Skin of body (tissue), 1 donor: ENCODE measurements at regions not wholly inside any gene's neighbourhood (a gene's known extent, or its start where the extent isn't known, plus 50 kb on each side); places are given as distances from the start of the nearest gene placed in this dataset.
"Not testable (repeated sequence)": the region's sequence is repeated elsewhere in the genome, so short reads cannot be mapped to it uniquely, and the experiment has no call there.

Experiments
- DNase-seq: peaks from one replicate; lab custom pipeline; 2025; lab: John Stamatoyannopoulos, UW

DNA sequence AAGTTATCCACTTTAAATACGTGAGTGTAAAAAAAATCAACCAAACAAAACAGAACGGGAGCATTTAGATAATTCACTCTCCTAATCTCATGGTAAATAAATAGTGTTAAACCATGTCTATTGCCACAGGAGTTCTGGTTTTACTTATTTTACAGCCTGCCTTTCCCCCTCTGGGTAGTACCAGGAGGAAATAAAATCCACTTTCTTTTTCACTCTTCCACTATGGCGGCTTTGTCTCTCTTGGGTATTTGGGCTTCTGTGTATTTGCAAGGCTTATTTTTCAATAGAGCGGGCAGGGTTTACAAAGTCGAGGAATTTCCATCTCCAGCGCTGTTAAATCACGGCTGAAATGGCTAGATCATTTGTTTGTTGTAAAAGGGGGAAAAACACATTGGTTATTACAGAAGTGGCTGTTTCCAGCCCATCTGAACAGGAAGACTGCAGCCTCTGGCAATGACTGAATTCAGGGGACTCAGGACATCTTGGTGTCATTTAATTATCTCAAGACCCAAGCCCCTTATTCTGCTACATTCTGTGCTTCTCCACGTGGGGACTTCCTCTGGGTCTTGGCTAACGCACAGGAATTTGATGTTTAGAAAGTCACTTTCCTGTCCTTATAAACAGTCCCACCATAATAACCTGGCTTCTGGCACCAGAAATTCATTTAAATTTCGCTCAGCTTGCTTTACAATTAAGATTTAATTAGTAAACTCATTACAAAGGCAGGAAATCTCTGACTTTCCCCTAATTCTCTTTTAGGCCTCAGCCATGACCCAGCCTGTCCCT lies 323.9 kb downstream of the GATA3 start:
- DNase-seq = no peak

DNA sequence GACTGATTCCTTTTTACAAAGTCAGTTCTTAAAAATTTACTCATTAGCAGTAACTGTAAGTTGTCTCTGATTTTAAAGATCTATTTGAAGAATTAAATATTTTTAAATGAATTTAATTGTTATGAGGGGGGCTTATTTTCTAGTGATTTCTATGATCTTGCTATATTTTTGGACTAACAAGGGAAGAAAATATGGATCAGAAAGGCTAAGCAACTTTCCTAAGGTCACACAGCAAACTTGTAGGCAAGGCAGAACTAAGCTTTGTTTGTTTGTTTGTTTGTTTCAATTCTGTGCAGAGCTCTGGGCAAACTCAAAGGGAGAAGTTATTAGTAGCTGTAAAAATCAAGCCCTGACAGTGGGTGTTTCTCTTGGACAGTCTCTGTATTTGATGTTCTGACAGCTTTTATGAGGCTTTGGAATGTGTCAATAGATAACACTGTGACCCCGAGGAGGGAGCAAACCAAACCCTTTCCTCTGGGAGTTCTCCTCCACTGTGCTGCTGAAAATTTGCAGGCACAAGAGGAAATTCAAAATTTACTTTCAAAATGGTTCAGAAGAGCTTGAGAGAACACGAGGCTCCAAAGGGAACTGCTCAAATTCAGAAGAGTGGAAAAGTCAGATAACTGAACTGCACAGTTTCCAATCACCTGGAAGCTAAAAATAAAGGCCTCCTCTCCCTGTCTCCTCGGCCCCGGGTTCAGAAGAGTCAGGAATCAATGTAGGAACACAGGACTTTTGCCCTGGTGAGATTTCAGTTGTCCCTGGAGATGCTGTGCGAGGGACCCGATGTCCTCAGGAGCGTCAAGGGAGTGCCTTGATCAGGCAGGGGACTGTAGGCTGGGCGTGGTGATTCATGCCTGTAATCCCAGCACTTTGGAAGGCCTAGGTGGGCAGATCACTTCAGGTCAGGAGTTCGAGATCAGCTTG lies 325.7 kb downstream of the GATA3 start:
- DNase-seq = no peak

DNA sequence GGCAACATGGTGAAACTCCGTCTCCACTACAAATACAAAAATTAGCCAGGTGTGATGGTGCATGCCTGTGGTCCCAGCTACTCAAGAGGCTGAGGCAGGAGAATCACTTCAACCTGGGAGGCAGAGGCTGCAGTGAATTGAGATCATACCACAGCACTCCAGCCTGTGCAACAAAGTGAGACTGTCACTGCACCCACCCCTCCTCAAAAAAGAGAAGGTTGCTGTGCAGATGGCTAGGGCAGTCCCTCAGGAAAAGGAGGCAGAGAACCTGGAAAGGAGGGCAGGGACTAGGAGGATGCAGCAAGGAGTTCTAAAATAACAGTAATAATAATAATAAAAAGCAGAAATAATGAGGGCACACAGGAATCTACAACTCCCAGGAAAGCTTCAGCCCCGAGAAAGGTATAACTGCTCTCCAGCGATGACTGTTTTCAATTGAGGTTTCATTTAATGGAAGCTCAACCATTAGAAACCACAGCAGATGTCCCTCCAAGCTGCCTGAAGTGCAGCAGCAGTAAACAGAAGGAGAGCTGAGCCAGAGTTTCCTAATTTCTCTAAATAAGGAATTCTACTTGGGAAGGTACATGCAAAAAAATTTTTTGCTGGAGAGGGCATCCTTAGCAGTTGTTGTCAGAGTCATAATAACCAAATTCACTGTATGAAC lies 326.5 kb downstream of the GATA3 start:
- DNase-seq = no peak

DNA sequence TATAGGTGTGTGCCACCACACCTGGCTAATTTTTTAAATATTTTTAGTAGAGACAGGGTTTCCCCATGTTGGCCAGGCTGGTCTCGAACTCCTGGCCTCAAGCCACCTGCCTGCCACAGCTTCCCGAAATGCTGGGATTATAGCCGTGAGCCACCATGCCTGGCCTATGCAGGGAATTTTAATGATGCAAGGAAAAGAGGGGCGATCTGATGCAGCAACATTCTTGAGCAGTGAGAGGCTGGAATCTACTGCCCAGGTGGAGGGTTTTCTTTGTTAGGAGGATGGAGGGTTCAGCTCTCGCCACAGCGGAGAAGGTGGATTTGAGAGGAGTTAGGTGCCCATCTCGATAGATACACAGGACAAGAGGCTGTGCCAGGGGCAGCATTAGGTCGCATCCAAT lies 332.3 kb downstream of the GATA3 start:
- DNase-seq = no peak

DNA sequence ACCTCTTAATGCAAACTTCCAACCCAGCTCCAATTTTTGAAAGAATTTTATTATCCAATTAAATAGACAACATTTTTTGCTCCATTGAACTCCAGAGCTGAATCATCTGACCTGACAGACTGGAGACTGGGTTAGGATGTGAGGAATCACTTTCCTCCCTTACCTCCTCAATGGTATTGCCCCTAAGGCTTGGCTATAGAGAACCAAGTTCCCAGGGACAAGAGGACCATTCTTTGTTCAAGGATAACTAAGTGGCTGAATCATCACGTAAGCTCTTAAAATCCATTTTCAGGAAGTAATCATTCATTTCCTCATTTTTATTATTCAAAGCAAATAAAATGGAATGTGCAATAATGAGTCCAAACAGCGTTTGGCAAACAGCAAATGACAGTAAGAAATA lies 335.1 kb downstream of the GATA3 start:
- DNase-seq = no peak

DNA sequence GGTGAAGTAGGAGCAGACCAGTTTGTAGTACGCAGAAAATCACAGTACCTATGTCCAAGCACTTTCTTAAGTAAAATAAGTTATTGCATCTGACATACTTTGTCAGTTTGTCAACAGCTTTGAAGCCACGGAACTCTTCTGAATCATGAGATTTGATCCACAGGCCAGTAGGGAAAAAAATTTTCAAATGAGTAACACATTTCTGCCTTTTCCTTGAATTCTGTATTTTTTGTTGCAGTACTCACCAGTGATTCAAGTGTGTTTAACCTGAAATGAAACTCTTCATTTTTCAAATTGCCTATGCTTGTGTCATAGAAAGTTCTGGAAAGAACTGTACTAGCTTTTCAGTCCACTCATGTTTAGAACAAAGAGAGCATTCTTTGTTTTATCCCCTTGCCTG lies 337.7 kb downstream of the GATA3 start:
- DNase-seq = no peak

DNA sequence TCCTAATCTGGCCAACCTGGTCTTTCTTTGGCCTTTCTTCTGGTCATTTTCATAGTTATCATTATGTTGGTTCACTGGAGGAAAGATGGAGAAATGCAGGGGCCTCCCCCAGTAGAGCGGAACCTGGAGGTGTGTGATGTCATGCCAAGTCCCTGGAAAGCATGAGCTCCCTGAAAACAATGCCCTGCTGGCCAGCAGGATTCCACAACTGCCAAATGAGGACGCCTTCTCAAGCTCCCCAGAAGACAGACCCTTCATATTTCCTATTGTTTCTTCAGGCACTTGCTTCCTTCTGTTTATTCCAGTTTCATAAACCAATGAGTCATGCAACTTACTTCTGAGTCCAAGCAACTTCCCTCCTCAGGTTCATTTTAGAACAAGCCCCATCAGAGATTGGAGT lies 339.0 kb downstream of the GATA3 start:
- no peak for DNase-seq

DNA sequence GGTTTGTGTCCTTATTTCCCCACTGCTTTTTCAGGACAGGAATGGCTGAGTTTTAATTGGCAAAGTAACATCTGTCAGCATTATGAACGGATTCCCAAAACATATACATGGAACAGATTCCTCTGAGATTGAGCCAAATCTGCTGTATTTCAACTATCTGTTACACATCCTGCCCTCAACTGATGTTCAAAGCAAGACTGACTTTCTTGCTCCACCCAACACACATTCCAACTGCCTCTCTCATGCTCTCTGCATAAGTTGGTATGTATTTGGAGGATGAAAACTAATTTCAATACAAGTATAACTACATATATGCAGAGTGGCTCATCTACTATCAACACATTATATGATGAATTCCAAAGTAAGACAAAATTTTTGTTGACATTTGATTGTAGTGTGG lies 342.2 kb downstream of the GATA3 start:
- no peak for DNase-seq

DNA sequence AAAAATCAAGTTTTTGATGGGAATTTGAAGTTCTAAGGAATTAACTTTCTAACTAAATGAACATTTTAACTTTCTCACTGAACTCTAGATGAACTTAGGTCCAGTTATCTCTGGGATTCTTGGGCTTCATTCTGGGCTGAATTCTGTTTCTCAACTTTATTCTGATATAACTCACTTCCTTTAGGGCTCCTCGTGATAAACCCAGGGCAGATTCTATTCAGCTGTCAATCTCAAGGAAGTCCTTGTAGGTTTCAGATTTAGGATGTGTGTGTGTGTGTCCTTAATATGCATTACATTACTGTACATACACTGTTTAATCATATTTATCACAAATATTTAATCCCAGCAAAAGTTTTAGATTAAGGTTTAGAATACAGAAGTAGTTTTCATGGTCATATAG lies 344.3 kb downstream of the GATA3 start:
- no peak for DNase-seq

DNA sequence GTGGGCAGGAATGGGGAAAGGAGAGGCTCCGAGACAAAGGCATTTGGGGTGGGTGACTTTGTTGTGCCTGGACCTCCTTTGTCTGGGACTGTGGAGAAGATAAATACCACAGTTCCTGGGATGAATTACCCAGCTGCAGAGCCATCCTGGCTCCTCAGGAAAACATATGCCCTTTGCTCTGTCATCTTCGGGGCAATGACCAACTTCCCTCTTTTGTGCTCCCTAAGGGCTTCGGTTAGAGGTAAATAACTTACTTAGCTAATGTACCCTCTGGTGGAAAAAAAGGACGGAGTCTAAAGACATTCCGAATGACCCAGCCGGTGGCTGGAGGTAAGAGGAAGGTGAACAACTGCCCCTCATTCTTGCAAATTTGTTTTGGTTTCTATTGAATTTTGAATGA lies 345.7 kb downstream of the GATA3 start:
- no peak for DNase-seq

DNA sequence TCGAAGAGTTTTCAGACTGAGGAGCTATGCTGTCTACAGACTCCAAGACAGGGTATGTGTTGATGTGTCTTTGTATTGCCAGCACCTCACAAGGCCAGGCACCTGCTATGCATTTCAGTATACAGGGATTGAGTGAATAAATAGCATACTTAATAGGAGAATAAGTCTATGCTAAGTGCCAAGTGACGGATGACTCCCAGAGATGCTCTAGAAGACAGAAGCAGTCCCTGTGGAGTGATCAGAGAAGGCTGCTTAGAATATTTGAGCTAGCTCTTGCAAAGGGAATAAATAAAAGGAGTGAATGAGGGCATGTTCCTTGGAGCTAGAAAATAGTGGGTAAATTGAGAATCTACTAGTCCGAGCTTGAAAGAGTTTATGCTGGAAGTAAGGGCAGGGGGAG lies 346.4 kb downstream of the GATA3 start:
- no peak for DNase-seq

DNA sequence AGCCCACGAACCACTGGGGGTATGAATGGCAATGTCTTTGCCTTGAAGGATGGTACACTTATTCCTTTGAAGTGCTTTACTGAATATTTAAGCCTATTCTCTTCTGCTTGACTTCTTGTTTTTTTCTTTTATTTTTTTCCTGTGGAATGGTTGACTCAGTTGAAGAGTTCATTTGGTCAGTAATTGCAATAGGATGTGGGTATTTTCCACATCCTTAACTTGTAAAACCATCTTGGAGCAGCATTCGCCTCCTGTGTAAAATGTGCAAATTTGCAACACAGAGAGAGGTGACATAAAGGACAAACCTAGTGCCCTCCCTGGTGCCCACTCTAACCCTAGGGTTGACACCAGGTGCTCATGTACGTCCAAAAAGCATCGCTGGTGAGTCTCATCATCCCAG lies 347.0 kb downstream of the GATA3 start:
- DNase-seq = no peak

DNA sequence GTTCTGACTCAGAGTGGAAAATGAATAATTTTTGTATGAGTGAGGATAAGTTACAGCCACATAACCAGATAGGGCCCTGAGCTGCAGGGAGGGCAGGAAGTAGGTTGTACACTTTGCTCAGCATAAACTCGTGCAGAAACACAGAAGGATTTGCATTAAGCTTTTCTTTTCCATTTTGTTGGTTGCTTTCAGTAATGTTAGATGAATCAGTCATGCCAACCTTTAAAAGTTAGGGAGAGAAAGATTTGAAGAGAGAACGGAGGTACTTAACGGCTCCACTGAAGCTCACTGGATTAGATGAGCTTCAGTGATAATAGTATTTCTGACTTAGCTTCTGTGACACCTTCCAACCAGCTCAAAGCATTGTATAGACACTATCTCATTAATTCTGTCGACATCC lies 348.1 kb downstream of the GATA3 start:
- DNase-seq = no peak

DNA sequence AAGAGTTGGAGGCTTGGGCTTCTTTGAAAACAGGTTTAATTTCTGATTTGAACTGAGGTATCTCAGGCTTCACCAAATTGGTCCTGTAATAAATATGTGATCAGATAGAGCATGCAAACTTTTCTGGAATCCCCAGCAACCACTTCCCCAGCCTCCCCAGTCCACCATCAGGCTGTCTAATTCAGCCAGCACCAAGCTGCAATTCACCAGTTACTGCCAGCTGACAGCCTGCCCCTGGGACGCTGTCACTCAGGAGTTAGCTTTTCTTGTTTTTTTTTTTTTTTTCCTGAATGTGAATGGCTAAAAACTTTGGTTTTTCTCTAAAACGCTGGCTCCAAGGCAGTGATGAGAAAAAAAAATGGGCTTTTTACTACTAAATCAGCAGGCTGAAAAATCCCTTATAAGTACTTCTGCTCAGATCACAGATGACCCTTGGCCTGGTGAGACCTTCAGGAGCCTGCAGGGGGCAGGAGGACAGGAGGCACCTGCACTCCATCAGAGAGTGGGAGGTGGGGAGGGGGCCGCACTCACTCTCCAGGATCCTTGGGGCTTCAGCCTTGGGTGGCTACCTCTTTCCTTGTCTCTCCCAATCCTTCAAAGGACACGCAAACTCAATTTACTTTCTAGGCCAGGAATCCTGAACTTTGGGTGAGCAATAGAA lies 349.4 kb downstream of the GATA3 start:
- no peak for DNase-seq

DNA sequence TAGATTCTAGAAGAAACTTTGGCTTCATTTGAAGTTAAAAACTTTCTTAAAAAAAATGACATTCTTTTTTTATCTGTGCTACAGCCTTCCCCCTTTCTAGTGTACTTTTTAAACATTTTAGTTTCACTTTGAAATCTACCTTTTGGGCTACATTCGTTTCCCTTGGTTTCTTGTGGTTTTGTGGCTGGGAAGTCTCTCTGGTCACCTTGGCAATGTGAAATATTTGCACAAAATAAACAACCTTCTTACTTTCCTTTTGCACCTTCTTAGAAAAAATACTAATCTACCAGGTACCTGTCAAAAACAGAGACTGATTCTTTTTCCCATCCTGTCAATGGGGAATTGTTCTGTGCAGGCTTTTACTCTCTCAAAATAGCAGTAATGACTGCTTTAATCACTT lies 350.2 kb downstream of the GATA3 start:
- no peak for DNase-seq

DNA sequence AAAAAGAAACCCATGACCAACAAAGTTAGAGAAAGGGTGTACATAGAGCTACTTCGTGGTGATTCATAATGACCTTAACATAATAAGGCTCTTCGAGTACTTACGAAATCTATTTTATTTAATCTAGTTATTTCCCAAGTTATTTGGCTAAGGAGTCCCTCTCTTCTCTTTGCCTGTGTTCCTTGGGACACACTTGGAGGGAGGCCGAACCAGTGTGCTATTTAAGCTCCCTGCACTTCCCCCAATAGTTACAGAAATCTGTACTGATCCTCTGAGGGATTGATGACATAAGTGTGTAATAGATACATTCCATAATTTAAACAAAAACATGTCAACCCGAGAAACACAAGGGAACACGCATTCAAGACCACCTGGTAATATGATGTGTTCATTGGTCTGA lies 351.1 kb downstream of the GATA3 start:
- no peak for DNase-seq

DNA sequence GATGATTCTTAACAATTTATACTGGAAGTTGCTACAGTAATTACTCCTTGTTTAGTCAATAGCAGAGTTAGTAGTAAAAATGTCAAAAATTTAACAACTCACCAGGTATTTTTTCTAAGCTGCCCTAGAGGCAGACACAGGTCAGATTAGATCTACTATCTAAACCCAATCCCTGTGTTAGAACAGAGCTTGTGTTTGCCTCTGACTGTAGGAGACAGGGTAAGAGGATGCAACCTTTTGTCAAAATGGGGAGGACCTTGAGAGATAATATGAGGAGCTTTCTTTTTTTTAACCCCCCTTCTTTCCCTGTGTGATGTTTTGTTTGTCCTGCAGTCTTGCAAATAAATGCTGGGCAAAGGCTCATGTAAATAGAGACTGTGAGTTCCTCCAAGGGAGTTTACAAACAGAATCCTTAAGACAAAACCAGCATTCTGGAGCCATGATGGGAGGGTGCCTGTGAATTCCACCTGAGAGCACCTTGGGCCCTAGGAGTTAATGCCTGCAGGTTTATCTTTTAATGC lies 353.1 kb downstream of the GATA3 start:
- no peak for DNase-seq

DNA sequence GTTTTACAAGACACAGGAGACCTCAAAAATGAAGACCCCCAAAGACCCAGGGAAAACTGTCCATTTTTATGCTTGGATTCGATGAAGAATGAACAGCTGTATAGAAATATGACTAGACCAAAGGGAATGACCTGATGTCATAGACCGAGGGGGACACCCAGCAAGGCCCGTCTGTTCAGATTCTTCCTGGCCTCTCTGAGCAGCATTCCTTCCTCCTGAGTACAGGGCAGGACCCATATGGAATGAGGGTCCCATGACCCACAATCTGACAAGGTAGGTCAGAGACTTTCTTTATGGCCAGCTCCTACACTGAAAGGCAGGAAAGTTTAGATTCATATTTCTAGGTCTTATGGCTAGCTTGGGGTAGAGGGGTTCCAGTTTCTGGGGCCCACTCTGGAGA lies 356.0 kb downstream of the GATA3 start:
- DNase-seq = no peak

DNA sequence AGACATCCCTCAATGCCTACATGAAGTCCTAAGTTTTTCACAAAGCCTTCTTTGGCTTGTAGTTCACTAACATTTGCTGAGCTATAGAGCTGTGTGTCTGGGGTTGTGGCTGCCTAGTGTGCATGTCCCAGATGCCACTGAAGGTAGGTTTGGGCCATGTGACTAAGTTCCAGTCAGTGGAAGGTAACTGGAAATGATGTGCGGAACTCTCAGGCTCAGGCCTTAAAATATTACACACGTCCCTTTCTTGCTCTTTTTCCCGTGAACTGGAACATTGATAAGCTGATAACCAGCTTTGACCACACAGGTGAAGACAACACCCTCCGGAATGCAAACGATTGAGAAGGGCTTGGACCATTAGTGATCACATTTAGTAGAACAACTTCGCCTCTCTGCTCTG lies 358.1 kb downstream of the GATA3 start:
- DNase-seq = no peak

DNA sequence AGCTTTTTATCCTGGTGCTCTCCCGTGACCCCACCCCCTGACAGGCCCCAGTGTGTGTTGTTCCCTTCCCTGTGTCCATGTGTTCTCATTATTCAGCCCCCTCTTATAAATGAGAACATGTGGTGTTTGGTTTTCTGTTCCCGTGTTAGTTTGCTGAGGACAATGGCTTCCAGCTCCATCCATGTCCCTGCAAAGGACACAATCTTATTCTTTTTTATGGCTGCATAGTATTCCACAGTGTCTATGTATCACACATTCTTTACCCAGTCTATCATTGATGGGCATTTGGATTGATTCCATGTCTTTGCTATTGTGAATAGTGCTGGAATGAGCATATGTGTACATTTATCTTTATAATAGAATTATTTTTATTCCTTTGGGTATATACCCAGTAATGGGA lies 360.5 kb downstream of the GATA3 start:
- DNase-seq = not testable (repeated sequence)

DNA sequence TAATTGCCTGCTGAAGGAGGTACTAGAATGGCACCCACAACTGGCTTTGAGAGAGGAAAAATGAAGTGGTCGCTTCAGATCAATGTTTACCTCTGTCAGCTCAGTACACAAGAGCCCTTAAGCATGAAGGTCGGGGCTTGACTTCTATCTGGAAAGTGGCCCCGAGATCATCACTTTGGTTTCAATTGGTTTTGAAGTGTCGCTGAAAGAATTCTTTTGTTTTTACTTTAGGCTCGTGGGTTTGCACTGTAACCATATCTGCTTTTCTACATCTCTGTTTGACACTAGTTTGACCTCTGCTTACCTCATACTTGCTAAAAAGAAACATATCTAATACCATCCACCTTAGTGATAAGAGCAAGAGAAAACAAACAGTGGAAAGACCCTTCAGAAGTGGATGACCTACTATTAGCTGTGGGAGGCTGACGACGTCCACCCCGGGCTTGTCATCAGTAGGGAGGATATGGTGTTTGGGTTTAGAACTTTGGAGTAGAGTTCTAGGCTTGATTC lies 361.8 kb downstream of the GATA3 start:
- no peak for DNase-seq
